HG03039 (cell line): ENCODE measurements at regions not wholly inside any gene's neighbourhood (a gene's known extent, or its start where the extent isn't known, plus 50 kb on each side); places are given as distances from the start of the nearest gene placed in this dataset.
"Not testable (repeated sequence)": the region's sequence is repeated elsewhere in the genome, so short reads cannot be mapped to it uniquely, and the experiment has no call there.

Experiments
- ATAC-seq: cut with Tn5 transposase; IDR thresholded peaks from one replicate; pipeline ENCODE4 v1.9.1; 2021; ENCODE audit warnings: mild to moderate bottlenecking, moderate library complexity; ENCODE audit not compliant: unreplicated experiment

GRCh38 chr7:153731504-153731903 lies 320.7 kb upstream of the DPP6 start:
- not testable (repeated sequence) for ATAC-seq

- not testable (repeated sequence) for ATAC-seq
Observed at GRCh38 chr7:153743434-153743833, 308.8 kb upstream of the DPP6 start.

- not testable (repeated sequence) for ATAC-seq
Observed at GRCh38 chr7:153747969-153748368, 304.2 kb upstream of the DPP6 start.

- not testable (repeated sequence) for ATAC-seq
Observed at GRCh38 chr7:153748885-153749284, 303.3 kb upstream of the DPP6 start.

- not testable (repeated sequence) for ATAC-seq
Observed at GRCh38 chr7:153765869-153766268, 286.3 kb upstream of the DPP6 start.

- ATAC-seq, result not testable (repeated sequence)
Observed at GRCh38 chr7:153766926-153767325, 285.3 kb upstream of the DPP6 start.

- no peak for ATAC-seq
Observed at GRCh38 chr7:153772966-153773365, 279.2 kb upstream of the DPP6 start.

GRCh38 chr7:153776940-153777339 lies 275.3 kb upstream of the DPP6 start:
- not testable (repeated sequence) for ATAC-seq

GRCh38 chr7:153797363-153797762 lies 254.8 kb upstream of the DPP6 start:
- ATAC-seq, result not testable (repeated sequence)

GRCh38 chr7:153808117-153808516 lies 244.1 kb upstream of the DPP6 start:
- no peak for ATAC-seq

- ATAC-seq, result no peak
Observed at GRCh38 chr7:153829525-153829924, 222.7 kb upstream of the DPP6 start.

GRCh38 chr7:153832160-153832559 lies 220.0 kb upstream of the DPP6 start:
- ATAC-seq, result no peak

- no peak for ATAC-seq
Observed at GRCh38 chr7:153835103-153835502, 217.1 kb upstream of the DPP6 start.

- no peak for ATAC-seq
Observed at GRCh38 chr7:153835712-153836265, 216.4 kb upstream of the DPP6 start.

GRCh38 chr7:153838591-153838990 lies 213.6 kb upstream of the DPP6 start:
- ATAC-seq, result no peak

GRCh38 chr7:153840861-153841260 lies 211.3 kb upstream of the DPP6 start:
- ATAC-seq, result no peak

GRCh38 chr7:153847828-153848227 lies 204.4 kb upstream of the DPP6 start:
- ATAC-seq, result no peak

- no peak for ATAC-seq
Observed at GRCh38 chr7:153852261-153852660, 199.9 kb upstream of the DPP6 start.

GRCh38 chr7:153858355-153858754 lies 193.8 kb upstream of the DPP6 start:
- no peak for ATAC-seq

- no peak for ATAC-seq
Observed at GRCh38 chr7:153859239-153859638, 193.0 kb upstream of the DPP6 start.

- ATAC-seq, result no peak
Observed at GRCh38 chr7:153886506-153887441, 165.4 kb upstream of the DPP6 start.
